ENCODE measurements at regions not wholly inside any gene's neighbourhood (a gene's known extent, or its start where the extent isn't known, plus 50 kb on each side); places are given as distances from the start of the nearest gene placed in this dataset.

GRCh38 chr11:19407677-19408270 lies 167.0 kb upstream of the E2F8 start:
- Histone ChIP-seq H4K91ac (ENCODE audit: insufficient read depth, low read depth, low read length) (no peak overlapping the region), H3K9me3 (ENCODE audit: control insufficient read depth, insufficient read depth, low read length) (no peaks in the 10 kb centered on the region), H2AK5ac (ENCODE audit: low read depth, low read length) (no peak overlapping the region), H4K8ac (ENCODE audit: low read depth in 2 of 2, low read length in 2 of 2) (no peak overlapping the region), H3K23ac (ENCODE audit: low read depth, low read length) (no peak overlapping the region), H2BK5ac (ENCODE audit: low read depth, low read length, poor library complexity, severe bottlenecking) (no peak overlapping the region), H3K9me1 (ENCODE audit: insufficient read depth, low read length) (no peaks in the 10 kb centered on the region; the same call in 1 of the 2 replicates), H4K5ac (ENCODE audit: low read depth, low read length) (no peak overlapping the region), H3K27ac (ENCODE audit: insufficient read depth, low read length) (no peak overlapping the region), H3K18ac (ENCODE audit: low read depth, low read length) (no peak overlapping the region), H3K27me3 (ENCODE audit: control insufficient read depth, insufficient read depth, low read length) (peaks cover 6% of the 10 kb centered on the region; the same call in 1 of the 2 replicates), H3K4ac (ENCODE audit: low read depth, low read length) (no peak overlapping the region), H3K4me1 (ENCODE audit: control insufficient read depth, insufficient read depth, low read length) (peaks cover 2% of the 10 kb centered on the region; the same call in 1 of the 2 replicates), H3K4me2 (ENCODE audit: low read depth, low read length) (no peak overlapping the region), H2AK9ac (replicated peaks; ENCODE audit: low read depth, low read length, poor library complexity) (no peak overlapping the region), H2AFZ (replicated peaks; ENCODE audit: low read length, poor library complexity) (no peak overlapping the region), H3K14ac (replicated peaks; ENCODE audit: low read depth, low read length) (no peak overlapping the region), H2BK20ac (ENCODE audit: low read depth, low read length) (no peak overlapping the region), H3K56ac (ENCODE audit: extremely low read depth, insufficient read depth, low read length) (no peak overlapping the region), H3K79me1 (ENCODE audit: low read depth in 1 of 2, low read length in 2 of 2) (no peaks in the 10 kb centered on the region), H2BK120ac (ENCODE audit: low read depth, low read length) (no peak overlapping the region), H4K20me1 (ENCODE audit: insufficient read depth, low read length) (no peaks in the 10 kb centered on the region), H2BK15ac (ENCODE audit: low read depth, low read length) (no peak overlapping the region), H3K36me3 (ENCODE audit: control insufficient read depth, insufficient read depth, low read length) (no peaks in the 10 kb centered on the region), H3K9ac (ENCODE audit: low read depth, low read length) (no peak overlapping the region), H3K4me3 (ENCODE audit: insufficient read depth, low read depth, low read length) (no peak overlapping the region)
- ChIA-PET CTCF (no interaction called here), POLR2A (ENCODE audit: unreplicated experiment) (no interaction called here)
- WGBS, 2 experiments (ENCODE audit: extremely low coverage in 2 of 2, insufficient read length in 1 of 2) = 92% methylated on average over 6 of the region's 17 CpGs; no CpG with 5 or more reads in 1 of the 2 experiments
- no TSS peak for BruUV-seq (replicated peaks)
- TF ChIP-seq ELK1 (IDR thresholded peaks at IDR 0.05; ENCODE audit: borderline replicate concordance, low read depth, low read length) = no peak
- intact Hi-C loops (cut with micrococcal nuclease) (no loop called here), dilution Hi-C loops (cut with HindIII; ENCODE audit: low sequenced_read_pairs, unreplicated experiment) (no loop called here), in situ Hi-C loops (cut with MboI; ENCODE audit: low sequenced_read_pairs) (no loop called here)
- ATAC-seq (ENCODE audit: low read depth) (no peak), DNase-seq (no peak)
